OCI-LY7 (cell line): ENCODE measurements at regions not wholly inside any gene's neighbourhood (a gene's known extent, or its start where the extent isn't known, plus 50 kb on each side); places are given as distances from the start of the nearest gene placed in this dataset.

Source experiments
- BruUV-seq: library from RNA; stranded (reverse); fragments of 400-500 nt; replicated peaks from 2 replicates; lab custom pipeline; 2021; lab: Mats Ljungman, UMichigan
- CTCF ChIA-PET: fragments of 300-600 bp; sonication (Branson Sonifier 250); formaldehyde crosslinking; loops from one replicate; lab custom pipeline; 2022; ENCODE audit warnings: antibody characterized with exemption; ENCODE audit not compliant: unreplicated experiment; lab: Charles Lee
- POLR2A ChIA-PET: fragments of 300-600 bp; sonication (Branson Sonifier 250); formaldehyde crosslinking; loops from one replicate; lab custom pipeline; 2022; ENCODE audit warnings: antibody characterized with exemption; lab: Charles Lee
- DNase-seq: peaks from one replicate; pipeline ENCODE4 v3.0.0-alpha.2; 2015; ENCODE audit warnings: low spot score
- H2AFZ ChIP-seq: fragments of 200-600 bp; sonication (generic), shearing (Covaris generic); 2 replicates; pipeline ENCODE4 v1.6.1; 2014; ENCODE audit warnings: mild to moderate bottlenecking, antibody characterized with exemption, low read length, moderate library complexity
- H3K27ac ChIP-seq: fragments of 200-600 bp; sonication (generic); 2 replicates; pipeline ENCODE4 v1.5.1; 2014; ENCODE audit warnings: mixed run types, low read depth, mild to moderate bottlenecking, moderate library complexity, low read length, inconsistent platforms; ENCODE audit not compliant: poor library complexity, severe bottlenecking
- H3K36me3 ChIP-seq: fragments of 200-600 bp; sonication (generic); 2 replicates; pipeline ENCODE4 v1.6.1; 2014; ENCODE audit warnings: mild to moderate bottlenecking, antibody characterized with exemption, low read length, moderate library complexity, mixed read lengths; ENCODE audit not compliant: insufficient read depth
- H3K4me1 ChIP-seq: fragments of 200-600 bp; sonication (generic); 2 replicates; pipeline ENCODE4 v1.5.1; 2014; ENCODE audit warnings: mild to moderate bottlenecking, low read length; ENCODE audit not compliant: insufficient read depth, poor library complexity, severe bottlenecking
- H3K4me2 ChIP-seq: fragments of 200-600 bp; sonication (generic); 2 replicates; pipeline ENCODE4 v1.6.1; 2014; ENCODE audit warnings: mild to moderate bottlenecking, low read length
- H3K4me3 ChIP-seq: fragments of 200-600 bp; sonication (generic); 2 replicates; pipeline ENCODE4 v1.5.1; 2014; ENCODE audit warnings: mild to moderate bottlenecking, low read depth, low read length; ENCODE audit not compliant: poor library complexity, severe bottlenecking
- H3K79me2 ChIP-seq: fragments of 200-600 bp; sonication (generic); 2 replicates; pipeline ENCODE4 v1.6.1; 2016; ENCODE audit warnings: low read depth, mild to moderate bottlenecking, low read length, moderate library complexity, mixed read lengths; ENCODE audit not compliant: insufficient read depth
- H3K9me2 ChIP-seq: fragments of 200-600 bp; sonication (generic); 2 replicates; pipeline ENCODE4 v1.6.1; 2016; ENCODE audit warnings: mild to moderate bottlenecking, low read length, mixed read lengths; ENCODE audit not compliant: insufficient read depth
- H3K9me3 ChIP-seq: fragments of 200-600 bp; sonication (generic); 2 replicates; pipeline ENCODE4 v1.6.1; 2014; ENCODE audit warnings: mild to moderate bottlenecking, mixed run types, low read length, mixed read lengths
- H4K20me1 ChIP-seq: fragments of 200-600 bp; sonication (generic); 2 replicates; pipeline ENCODE4 v1.6.1; 2014; ENCODE audit warnings: mild to moderate bottlenecking, antibody characterized with exemption, low read length, moderate library complexity, mixed read lengths; ENCODE audit not compliant: insufficient read depth
- EZH2phosphoT487 ChIP-seq: fragments of 200-600 bp; sonication (generic); IDR thresholded peaks from 2 replicates; pipeline ENCODE4 v1.6.1; 2018; ENCODE audit warnings: low read depth, borderline replicate concordance, mild to moderate bottlenecking, mixed run types, antibody characterized with exemption, low read length, moderate library complexity, mixed read lengths
- intact Hi-C: fragments of 100-400 bp; cut with micrococcal nuclease; formaldehyde crosslinking; loops from one replicate; pipeline ENCODE4 v1.10.0; 2022; ENCODE audit not compliant: unreplicated experiment
- TF ChIP-seq, protein P1 (sequence below): fragments of 200-600 bp; sonication (generic); conservative IDR thresholded peaks from 2 replicates; pipeline ENCODE4 v1.5.1; 2014; ENCODE audit warnings: mild to moderate bottlenecking, antibody characterized with exemption, low read length, moderate library complexity, mixed read lengths

DNA sequence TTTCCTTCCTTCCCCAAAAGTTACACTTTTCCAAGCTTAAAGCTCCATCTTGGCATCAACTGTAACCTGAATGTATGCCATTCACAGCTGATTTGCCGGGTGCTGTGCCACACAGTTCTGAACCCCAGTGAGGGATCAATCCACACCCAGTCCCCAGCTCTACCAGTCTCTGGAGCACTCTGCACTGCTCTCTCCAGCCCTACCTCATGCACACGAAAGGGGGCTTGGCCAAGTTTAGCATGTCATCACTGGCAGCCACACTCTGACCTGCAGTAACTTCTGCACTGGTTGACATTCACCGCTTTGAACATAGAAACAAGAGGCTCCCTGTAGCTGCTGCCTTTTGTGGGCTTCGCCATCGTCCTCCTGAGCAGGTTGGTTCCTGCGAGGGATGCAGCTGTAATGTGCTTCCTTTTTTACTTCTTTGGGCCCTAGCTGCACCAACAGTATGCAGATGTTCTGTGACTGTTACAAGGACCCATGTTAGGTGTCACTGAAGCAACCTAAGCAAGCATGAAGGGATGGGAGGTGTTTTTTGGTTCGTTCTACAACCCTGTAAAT is 135.4 kb upstream of the SLC44A3 start:
- no peaks in the 10 kb centered on the region for H3K79me2 ChIP-seq
- CTCF ChIA-PET: interaction anchor here (0.6 kb wide), 1 partner anchor 92 kb away, joined by 3 read pairs; no protein-coding TSS in a partner anchor
- no peak for TF ChIP-seq EZH2phosphoT487
- TF ChIP-seq, protein P1, sequence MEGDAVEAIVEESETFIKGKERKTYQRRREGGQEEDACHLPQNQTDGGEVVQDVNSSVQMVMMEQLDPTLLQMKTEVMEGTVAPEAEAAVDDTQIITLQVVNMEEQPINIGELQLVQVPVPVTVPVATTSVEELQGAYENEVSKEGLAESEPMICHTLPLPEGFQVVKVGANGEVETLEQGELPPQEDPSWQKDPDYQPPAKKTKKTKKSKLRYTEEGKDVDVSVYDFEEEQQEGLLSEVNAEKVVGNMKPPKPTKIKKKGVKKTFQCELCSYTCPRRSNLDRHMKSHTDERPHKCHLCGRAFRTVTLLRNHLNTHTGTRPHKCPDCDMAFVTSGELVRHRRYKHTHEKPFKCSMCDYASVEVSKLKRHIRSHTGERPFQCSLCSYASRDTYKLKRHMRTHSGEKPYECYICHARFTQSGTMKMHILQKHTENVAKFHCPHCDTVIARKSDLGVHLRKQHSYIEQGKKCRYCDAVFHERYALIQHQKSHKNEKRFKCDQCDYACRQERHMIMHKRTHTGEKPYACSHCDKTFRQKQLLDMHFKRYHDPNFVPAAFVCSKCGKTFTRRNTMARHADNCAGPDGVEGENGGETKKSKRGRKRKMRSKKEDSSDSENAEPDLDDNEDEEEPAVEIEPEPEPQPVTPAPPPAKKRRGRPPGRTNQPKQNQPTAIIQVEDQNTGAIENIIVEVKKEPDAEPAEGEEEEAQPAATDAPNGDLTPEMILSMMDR: no peak
- no peak overlapping the region for H3K4me3 ChIP-seq
- H3K36me3 ChIP-seq: no peaks in the 10 kb centered on the region
- H3K27ac ChIP-seq: no peak overlapping the region
- no peaks in the 10 kb centered on the region for H4K20me1 ChIP-seq
- no peaks in the 10 kb centered on the region for H3K9me3 ChIP-seq
- intact Hi-C loops: no loop called here
- BruUV-seq: no TSS peak
- H2AFZ ChIP-seq: no peak overlapping the region
- no peak overlapping the region for H3K4me2 ChIP-seq
- POLR2A ChIA-PET: no interaction called here
- no peaks in the 10 kb centered on the region for H3K9me2 ChIP-seq
- no peaks in the 10 kb centered on the region for H3K4me1 ChIP-seq
- DNase-seq: no peak

DNA sequence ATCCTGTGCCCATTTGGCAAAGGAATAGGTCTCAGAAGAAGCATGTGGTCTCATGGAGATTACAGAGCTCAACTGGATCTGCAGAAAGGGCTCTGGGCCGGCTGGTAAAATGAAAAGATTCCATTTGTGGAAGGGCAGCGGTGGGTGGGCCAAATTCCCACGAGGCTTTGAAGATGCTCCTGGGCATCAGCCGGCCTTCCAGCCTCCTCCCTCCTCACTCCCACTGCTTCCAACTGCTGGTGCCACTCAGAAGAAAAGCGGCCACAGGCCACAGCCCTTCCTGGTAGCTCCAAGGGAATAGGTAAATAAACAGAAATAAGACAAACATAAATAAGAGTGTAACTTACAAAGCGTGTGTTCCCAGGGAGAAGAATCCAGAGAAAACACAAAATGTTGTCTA is 136.3 kb upstream of the SLC44A3 start:
- Histone ChIP-seq H3K9me3 (no peaks in the 10 kb centered on the region), H3K36me3 (no peaks in the 10 kb centered on the region), H3K79me2 (no peaks in the 10 kb centered on the region), H4K20me1 (no peaks in the 10 kb centered on the region), H3K4me2 (no peak overlapping the region), H3K4me1 (no peaks in the 10 kb centered on the region), H3K4me3 (no peak overlapping the region), H2AFZ (no peak overlapping the region), H3K9me2 (no peaks in the 10 kb centered on the region), H3K27ac (no peak overlapping the region)
- intact Hi-C loops: no loop called here
- TF ChIP-seq EZH2phosphoT487: no peak
- TF ChIP-seq, protein P1: no peak
- POLR2A ChIA-PET: no interaction called here
- no TSS peak for BruUV-seq
- CTCF ChIA-PET: no interaction called here
- DNase-seq: no peak

DNA sequence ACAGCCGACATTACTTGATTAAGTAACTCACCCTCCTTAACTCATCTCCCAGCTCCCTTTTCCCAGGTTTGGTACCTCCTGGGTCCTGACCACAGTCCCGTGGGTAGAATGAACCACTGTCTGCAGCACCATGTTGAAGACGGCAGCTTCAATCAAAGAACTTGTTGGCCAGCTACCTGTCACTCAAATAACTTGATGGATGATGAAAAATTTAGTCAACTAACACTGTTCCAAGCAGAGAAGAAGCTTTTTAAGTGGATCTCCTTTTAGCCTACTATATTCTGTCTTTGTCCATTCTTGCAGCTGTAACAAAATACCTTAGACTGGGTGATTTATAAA is 138.4 kb upstream of the F3 start:
- CTCF ChIA-PET: no interaction called here
- no TSS peak for BruUV-seq

More for the DNA sequence above, 138.4 kb upstream of the F3 start:
- POLR2A ChIA-PET: interaction anchor here (0.7 to 1.3 kb wide), 2 partner anchors 13 to 77 kb away, joined by 3 to 5 read pairs; no protein-coding TSS in a partner anchor
- intact Hi-C loops: no loop called here
- no peaks in the 10 kb centered on the region for H3K79me2 ChIP-seq
- no peak for DNase-seq
- H2AFZ ChIP-seq: no peak overlapping the region
- no peaks in the 10 kb centered on the region for H3K4me1 ChIP-seq
- no peaks in the 10 kb centered on the region for H3K9me3 ChIP-seq
- no peak for TF ChIP-seq EZH2phosphoT487
- TF ChIP-seq, protein P1: no peak
- no peak overlapping the region for H3K4me2 ChIP-seq
- no peak overlapping the region for H3K4me3 ChIP-seq
- no peaks in the 10 kb centered on the region for H3K9me2 ChIP-seq
- H3K36me3 ChIP-seq: no peaks in the 10 kb centered on the region
- no peak overlapping the region for H3K27ac ChIP-seq
- no peaks in the 10 kb centered on the region for H4K20me1 ChIP-seq
